OCI-LY3 (cell line): ENCODE measurements at regions not wholly inside any gene's neighbourhood (a gene's known extent, or its start where the extent isn't known, plus 50 kb on each side); places are given as distances from the start of the nearest gene placed in this dataset.

ENCODE experiments used
- CTCF ChIP-seq: fragments of 200-600, 300-600 bp; sonication (generic); IDR thresholded peaks from 2 replicates; pipeline ENCODE4 v1.5.1; 2014; ENCODE audit warnings: antibody characterized with exemption, low read length, low read depth
- EZH2phosphoT487 ChIP-seq: fragments of 200-600 bp; shearing (Covaris generic); IDR thresholded peaks from 2 replicates; pipeline ENCODE4 v1.6.1; 2018; ENCODE audit warnings: antibody characterized with exemption, mixed run types, low read depth

GRCh38 chr1:29677028-29678024, 441.0 kb downstream of the PTPRU start:
- TF ChIP-seq CTCF: no peak
- no peak for TF ChIP-seq EZH2phosphoT487
